ENCODE measurements at regions not wholly inside any gene's neighbourhood (a gene's known extent, or its start where the extent isn't known, plus 50 kb on each side); places are given as distances from the start of the nearest gene placed in this dataset.

GRCh38 chr9:32251539-32251938 lies 132.9 kb upstream of the ACO1 start (continued):
- no peak for TF ChIP-seq NFXL1 (IDR thresholded peaks at IDR 0.05; ENCODE audit: borderline replicate concordance)
- TF ChIP-seq, protein P1, sequence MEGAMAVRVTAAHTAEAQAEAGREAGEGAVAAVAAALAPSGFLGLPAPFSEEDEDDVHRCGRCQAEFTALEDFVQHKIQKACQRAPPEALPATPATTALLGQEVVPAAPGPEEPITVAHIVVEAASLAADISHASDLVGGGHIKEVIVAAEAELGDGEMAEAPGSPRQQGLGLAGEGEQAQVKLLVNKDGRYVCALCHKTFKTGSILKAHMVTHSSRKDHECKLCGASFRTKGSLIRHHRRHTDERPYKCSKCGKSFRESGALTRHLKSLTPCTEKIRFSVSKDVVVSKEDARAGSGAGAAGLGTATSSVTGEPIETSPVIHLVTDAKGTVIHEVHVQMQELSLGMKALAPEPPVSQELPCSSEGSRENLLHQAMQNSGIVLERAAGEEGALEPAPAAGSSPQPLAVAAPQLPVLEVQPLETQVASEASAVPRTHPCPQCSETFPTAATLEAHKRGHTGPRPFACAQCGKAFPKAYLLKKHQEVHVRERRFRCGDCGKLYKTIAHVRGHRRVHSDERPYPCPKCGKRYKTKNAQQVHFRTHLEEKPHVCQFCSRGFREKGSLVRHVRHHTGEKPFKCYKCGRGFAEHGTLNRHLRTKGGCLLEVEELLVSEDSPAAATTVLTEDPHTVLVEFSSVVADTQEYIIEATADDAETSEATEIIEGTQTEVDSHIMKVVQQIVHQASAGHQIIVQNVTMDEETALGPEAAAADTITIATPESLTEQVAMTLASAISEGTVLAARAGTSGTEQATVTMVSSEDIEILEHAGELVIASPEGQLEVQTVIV (IDR thresholded peaks at IDR 0.05; ENCODE audit: borderline replicate concordance, partially characterized antibody) = no peak
- no peak for TF ChIP-seq EGR1 (IDR thresholded peaks at IDR 0.05; ENCODE audit: borderline replicate concordance in 1 of 2, low read depth in 2 of 2, low read length in 2 of 2)

- H3K4me2 ChIP-seq (ENCODE audit: control insufficient read depth, insufficient read depth) = no peak overlapping the region
- H3K9ac ChIP-seq (ENCODE audit: control insufficient read depth, insufficient read depth, low read length) = no peak overlapping the region
- no peak overlapping the region for H2AFZ ChIP-seq (ENCODE audit: control insufficient read depth, low read depth, low read length)
- FAIRE-seq = no peak
- H3K4me3 ChIP-seq = no peak overlapping the region
- DNase-seq (ENCODE audit: low read depth, low spot score) = no peak
- H3K27me3 ChIP-seq (replicated peaks in 1 of 2; ENCODE audit: control insufficient read depth in 2 of 2, insufficient read depth in 2 of 2, low read length in 1 of 2) = no peaks in the 10 kb centered on the region
- 5% methylated on average over 1 of the region's 1 CpG for WGBS (ENCODE audit: insufficient coverage, insufficient replicate concordance, low lambda C conversion rate, missing lambda C conversion rate)
- H3K9me3 ChIP-seq (replicated peaks; ENCODE audit: control insufficient read depth, insufficient read depth, low read length) = no peaks in the 10 kb centered on the region
- ATAC-seq = no peak
- no peaks in the 10 kb centered on the region for H4K20me1 ChIP-seq (ENCODE audit: control insufficient read depth, insufficient read depth)
- BruUV-seq (replicated peaks) = no TSS peak
- in situ Hi-C loops (cut with MboI) = no loop called here
- no peaks in the 10 kb centered on the region for H3K79me2 ChIP-seq (ENCODE audit: control insufficient read depth, insufficient read depth, low read length)
- H3K4me1 ChIP-seq (ENCODE audit: control insufficient read depth, insufficient read depth, low read length) = no peaks in the 10 kb centered on the region
- H3K27ac ChIP-seq (ENCODE audit: control insufficient read depth, insufficient read depth) = no peak overlapping the region
- intact Hi-C loops (cut with micrococcal nuclease; ENCODE audit: unreplicated experiment) = loop anchor here (10.0 kb wide), 3 partner anchors 259 to 449 kb away; no protein-coding TSS in a partner anchor
- ChIA-PET RAD21 (ENCODE audit: unreplicated experiment) (no interaction called here), SMC1A (ENCODE audit: uncharacterized antibody, unreplicated experiment) (no interaction called here), CTCF (no interaction called here), POLR2A (no interaction called here)
- H3K36me3 ChIP-seq (ENCODE audit: control insufficient read depth in 2 of 2, insufficient read depth in 2 of 2, low read length in 1 of 2) = no peaks in the 10 kb centered on the region
- TF ChIP-seq IRF3 (IDR thresholded peaks at IDR 0.05) (no peak), SMC3 (IDR thresholded peaks at IDR 0.05; ENCODE audit: borderline replicate concordance, low read length) (no peak), POU2F2 (IDR thresholded peaks at IDR 0.05; ENCODE audit: borderline replicate concordance, low read depth, low read length) (no peak), NR2C1 (IDR thresholded peaks at IDR 0.05) (no peak), KAT2A (conservative IDR thresholded peaks at IDR 0.05; ENCODE audit: control insufficient read depth, low read depth, low read length) (no peak), ZBTB40 (IDR thresholded peaks at IDR 0.05; ENCODE audit: borderline replicate concordance) (no peak), SMAD1 (IDR thresholded peaks at IDR 0.05; ENCODE audit: low read depth, partially characterized antibody) (no peak), ZZZ3 (IDR thresholded peaks at IDR 0.05; ENCODE audit: control insufficient read depth, insufficient read length, low read depth) (no peak), NBN (IDR thresholded peaks at IDR 0.05) (no peak), CHD4 (IDR thresholded peaks at IDR 0.05) (no peak)
- TF ChIP-seq, protein P2, sequence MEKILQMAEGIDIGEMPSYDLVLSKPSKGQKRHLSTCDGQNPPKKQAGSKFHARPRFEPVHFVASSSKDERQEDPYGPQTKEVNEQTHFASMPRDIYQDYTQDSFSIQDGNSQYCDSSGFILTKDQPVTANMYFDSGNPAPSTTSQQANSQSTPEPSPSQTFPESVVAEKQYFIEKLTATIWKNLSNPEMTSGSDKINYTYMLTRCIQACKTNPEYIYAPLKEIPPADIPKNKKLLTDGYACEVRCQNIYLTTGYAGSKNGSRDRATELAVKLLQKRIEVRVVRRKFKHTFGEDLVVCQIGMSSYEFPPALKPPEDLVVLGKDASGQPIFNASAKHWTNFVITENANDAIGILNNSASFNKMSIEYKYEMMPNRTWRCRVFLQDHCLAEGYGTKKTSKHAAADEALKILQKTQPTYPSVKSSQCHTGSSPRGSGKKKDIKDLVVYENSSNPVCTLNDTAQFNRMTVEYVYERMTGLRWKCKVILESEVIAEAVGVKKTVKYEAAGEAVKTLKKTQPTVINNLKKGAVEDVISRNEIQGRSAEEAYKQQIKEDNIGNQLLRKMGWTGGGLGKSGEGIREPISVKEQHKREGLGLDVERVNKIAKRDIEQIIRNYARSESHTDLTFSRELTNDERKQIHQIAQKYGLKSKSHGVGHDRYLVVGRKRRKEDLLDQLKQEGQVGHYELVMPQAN (conservative IDR thresholded peaks at IDR 0.05) = no peak
Observed at GRCh38 chr9:32253731-32254130, 130.7 kb upstream of the ACO1 start.
